Activated CD8-positive, alpha-beta T cell treated with anti-CD3 and anti-CD28 coated beads for 36 hours (primary cell): ENCODE measurements at regions not wholly inside any gene's neighbourhood (a gene's known extent, or its start where the extent isn't known, plus 50 kb on each side); places are given as distances from the start of the nearest gene placed in this dataset.

Experiments
- ATAC-seq: fragments of 200-7000 bp; cut with Tn5 transposase; one replicate; pipeline ENCODE4 v1.10.0; 2021; ENCODE audit warnings: mild to moderate bottlenecking, moderate library complexity
- CTCF ChIA-PET: fragments of 350-600 bp; sonication (Branson Sonifier 250); formaldehyde crosslinking; loops from one replicate; lab custom pipeline; 2021; ENCODE audit warnings: antibody characterized with exemption; lab: Charles Lee
- POLR2A ChIA-PET: fragments of 350-600 bp; sonication (Branson Sonifier 250); formaldehyde crosslinking; loops from one replicate; lab custom pipeline; 2021; ENCODE audit warnings: antibody characterized with exemption; lab: Charles Lee
- DNase-seq: peaks from one replicate; pipeline ENCODE4 v3.0.0-alpha.2; 2020
- H3K27ac Mint-ChIP-seq: one replicate; pipeline ENCODE4 v1.8.0; 2021; ENCODE audit warnings: mild to moderate bottlenecking, mixed read lengths
- H3K27me3 Mint-ChIP-seq: one replicate; pipeline ENCODE4 v1.8.0; 2021; ENCODE audit warnings: mixed read lengths
- H3K36me3 Mint-ChIP-seq: one replicate; pipeline ENCODE4 v1.8.0; 2021; ENCODE audit warnings: low read depth, mixed read lengths
- H3K4me1 Mint-ChIP-seq: one replicate; pipeline ENCODE4 v1.8.0; 2021; ENCODE audit warnings: low read depth, mixed read lengths
- H3K4me3 Mint-ChIP-seq: one replicate; pipeline ENCODE4 v1.8.0; 2021; ENCODE audit warnings: mild to moderate bottlenecking, moderate library complexity, mixed read lengths
- H3K9me3 Mint-ChIP-seq: one replicate; pipeline ENCODE4 v1.8.0; 2021; ENCODE audit warnings: mixed read lengths
- intact Hi-C: fragments of 100-400 bp; cut with micrococcal nuclease; formaldehyde crosslinking; loops from one replicate; pipeline ENCODE4 v1.10.0; 2022
- TF ChIP-seq, protein P1 (sequence below): fragments of 200-600 bp; IDR thresholded peaks from one replicate; pipeline ENCODE4 v1.8.0; 2022; ENCODE audit warnings: antibody characterized with exemption, mild to moderate bottlenecking

DNA sequence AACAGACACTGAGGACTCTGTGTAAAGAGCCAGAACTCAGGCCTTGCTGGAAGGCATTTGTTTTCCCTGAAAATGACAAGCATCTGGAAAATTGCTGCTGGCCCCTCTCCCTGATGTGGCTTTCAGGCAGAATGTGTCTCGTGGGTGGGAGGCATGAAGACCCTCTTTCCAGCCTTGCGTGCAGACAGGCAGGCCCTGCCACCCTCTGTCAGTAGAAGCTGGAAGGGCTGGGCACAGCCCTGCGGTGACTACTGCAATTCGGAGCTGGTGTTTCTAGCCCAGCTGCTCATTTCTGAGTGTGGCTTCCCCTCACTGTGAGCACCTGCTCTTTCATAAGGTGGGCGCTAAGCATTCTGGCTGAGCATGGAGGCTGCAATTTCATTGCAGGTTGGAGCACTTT, 349.9 kb downstream of the PTPRU start:
- Mint-ChIP-seq H3K36me3 (no peaks in the 10 kb centered on the region), H3K9me3 (no peaks in the 10 kb centered on the region), H3K4me1 (no peaks in the 10 kb centered on the region), H3K27me3 (peaks cover 3% of the 10 kb centered on the region), H3K4me3 (no peak overlapping the region), H3K27ac (no peak overlapping the region)
- TF ChIP-seq, protein P1, sequence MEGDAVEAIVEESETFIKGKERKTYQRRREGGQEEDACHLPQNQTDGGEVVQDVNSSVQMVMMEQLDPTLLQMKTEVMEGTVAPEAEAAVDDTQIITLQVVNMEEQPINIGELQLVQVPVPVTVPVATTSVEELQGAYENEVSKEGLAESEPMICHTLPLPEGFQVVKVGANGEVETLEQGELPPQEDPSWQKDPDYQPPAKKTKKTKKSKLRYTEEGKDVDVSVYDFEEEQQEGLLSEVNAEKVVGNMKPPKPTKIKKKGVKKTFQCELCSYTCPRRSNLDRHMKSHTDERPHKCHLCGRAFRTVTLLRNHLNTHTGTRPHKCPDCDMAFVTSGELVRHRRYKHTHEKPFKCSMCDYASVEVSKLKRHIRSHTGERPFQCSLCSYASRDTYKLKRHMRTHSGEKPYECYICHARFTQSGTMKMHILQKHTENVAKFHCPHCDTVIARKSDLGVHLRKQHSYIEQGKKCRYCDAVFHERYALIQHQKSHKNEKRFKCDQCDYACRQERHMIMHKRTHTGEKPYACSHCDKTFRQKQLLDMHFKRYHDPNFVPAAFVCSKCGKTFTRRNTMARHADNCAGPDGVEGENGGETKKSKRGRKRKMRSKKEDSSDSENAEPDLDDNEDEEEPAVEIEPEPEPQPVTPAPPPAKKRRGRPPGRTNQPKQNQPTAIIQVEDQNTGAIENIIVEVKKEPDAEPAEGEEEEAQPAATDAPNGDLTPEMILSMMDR = no peak
- ChIA-PET POLR2A (no interaction called here), CTCF (no interaction called here)
- ATAC-seq (no peak), DNase-seq (no peak)
- intact Hi-C loops = no loop called here

DNA sequence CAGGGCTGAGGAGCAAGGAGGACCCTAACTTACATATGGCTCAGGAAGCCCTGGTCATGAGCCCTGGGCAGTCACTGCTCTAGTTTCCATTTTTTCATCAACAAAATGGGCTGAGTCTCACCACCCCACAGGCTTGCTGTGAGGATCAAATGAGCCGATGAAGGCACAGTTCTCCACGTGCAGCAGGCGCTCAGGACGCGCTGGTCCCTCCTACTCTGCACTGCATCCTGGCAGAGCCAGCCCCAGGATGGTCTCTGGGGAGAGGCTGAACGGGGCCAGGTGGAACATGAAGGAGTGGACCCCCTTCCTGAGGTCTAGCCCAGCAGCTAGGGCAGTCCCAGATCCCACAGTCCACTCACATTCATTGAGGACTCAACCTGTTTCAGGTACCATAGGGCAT, 349.3 kb downstream of the PTPRU start:
- H3K36me3 Mint-ChIP-seq = no peaks in the 10 kb centered on the region
- no peaks in the 10 kb centered on the region for H3K9me3 Mint-ChIP-seq
- intact Hi-C loops = no loop called here
- H3K27me3 Mint-ChIP-seq = peaks cover 3% of the 10 kb centered on the region
- ChIA-PET CTCF (no interaction called here), POLR2A (interaction anchor here (0.8 kb wide), 1 partner anchor 11 kb away, joined by 3 read pairs; no protein-coding TSS in a partner anchor)
- TF ChIP-seq, protein P1 = no peak
- no peak overlapping the region for H3K4me3 Mint-ChIP-seq
- H3K27ac Mint-ChIP-seq = no peak overlapping the region
- no peak for ATAC-seq
- no peak for DNase-seq
- H3K4me1 Mint-ChIP-seq = no peaks in the 10 kb centered on the region

DNA sequence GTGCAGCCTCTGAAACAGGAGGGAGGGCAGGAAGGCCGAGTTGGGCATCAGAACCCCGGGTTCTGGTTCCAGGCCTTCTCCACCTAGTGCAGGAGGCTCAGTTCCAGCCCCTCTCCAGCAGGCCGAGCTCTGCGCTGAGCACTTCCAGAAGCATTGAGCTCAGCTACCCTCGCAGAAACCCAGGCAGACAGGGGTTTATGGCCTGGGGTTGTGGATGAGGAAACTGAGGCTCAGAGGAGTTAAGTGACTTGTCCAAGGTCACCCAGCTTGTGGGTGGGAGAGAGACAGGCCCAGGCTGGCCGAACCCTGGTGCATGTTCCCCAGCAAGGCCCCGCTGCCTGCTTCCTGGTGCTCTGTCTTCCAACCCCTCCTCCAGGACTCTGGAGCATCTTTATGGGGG, 348.9 kb downstream of the PTPRU start:
- POLR2A ChIA-PET = interaction anchor here (0.8 kb wide), 1 partner anchor 11 kb away, joined by 3 read pairs; no protein-coding TSS in a partner anchor
- ATAC-seq (no peak), DNase-seq (no peak)
- Mint-ChIP-seq H3K27ac (no peak overlapping the region), H3K27me3 (peaks cover 3% of the 10 kb centered on the region), H3K36me3 (no peaks in the 10 kb centered on the region), H3K4me1 (no peaks in the 10 kb centered on the region), H3K9me3 (no peaks in the 10 kb centered on the region), H3K4me3 (no peak overlapping the region)
- CTCF ChIA-PET = no interaction called here
- TF ChIP-seq, protein P1 = no peak
- intact Hi-C loops = no loop called here

DNA sequence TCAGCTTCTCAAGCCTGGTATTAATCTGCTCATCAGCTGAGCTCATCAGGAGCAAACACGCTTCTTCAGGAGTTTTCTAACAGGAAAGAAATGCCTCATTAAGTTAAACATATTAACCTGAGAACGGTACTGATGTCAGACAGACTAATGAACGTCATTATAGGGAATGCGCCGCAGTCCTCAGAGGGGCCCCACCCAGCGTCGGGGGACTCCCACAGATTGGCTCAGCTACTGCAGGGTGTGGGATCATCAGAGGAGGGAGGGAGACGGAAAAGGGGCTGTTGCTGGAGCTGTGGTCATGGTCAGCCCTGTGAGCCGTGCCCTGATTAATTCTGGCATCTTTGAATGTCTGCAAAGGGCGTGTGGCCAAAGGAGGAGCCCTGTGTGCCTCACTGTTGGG, 348.5 kb downstream of the PTPRU start:
- Mint-ChIP-seq H3K4me1 (no peaks in the 10 kb centered on the region), H3K36me3 (no peaks in the 10 kb centered on the region), H3K27ac (no peak overlapping the region), H3K9me3 (no peaks in the 10 kb centered on the region), H3K27me3 (peaks cover 2% of the 10 kb centered on the region), H3K4me3 (no peak overlapping the region)
- CTCF ChIA-PET = no interaction called here
- DNase-seq (no peak), ATAC-seq (no peak)
- TF ChIP-seq, protein P1 = no peak
- intact Hi-C loops = no loop called here
- POLR2A ChIA-PET = interaction anchor here (0.8 kb wide), 1 partner anchor 12 kb away, joined by 3 read pairs; no protein-coding TSS in a partner anchor

DNA sequence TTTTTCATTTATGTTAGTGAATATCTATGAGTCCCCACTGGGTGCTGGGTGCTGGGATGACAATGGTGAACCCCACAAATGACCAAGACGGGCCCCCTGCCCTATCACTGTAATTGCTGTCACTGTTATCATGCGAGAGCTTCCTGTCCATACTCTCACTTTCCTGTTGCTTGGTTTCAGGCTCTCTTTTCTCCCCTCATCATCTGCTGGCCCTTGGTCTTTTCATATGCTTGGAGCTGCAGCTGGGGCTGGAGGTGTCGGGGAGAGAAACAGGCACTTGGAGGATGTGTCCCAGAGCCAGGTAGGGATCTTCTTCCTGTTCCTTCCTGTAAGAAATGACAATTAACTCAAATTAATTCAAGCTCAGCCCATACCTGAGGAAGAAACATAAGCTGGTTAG, 348.0 kb downstream of the PTPRU start:
- H3K4me1 Mint-ChIP-seq = no peaks in the 10 kb centered on the region
- TF ChIP-seq, protein P1 = no peak
- H3K4me3 Mint-ChIP-seq = no peak overlapping the region
- no peak overlapping the region for H3K27ac Mint-ChIP-seq
- ChIA-PET CTCF (no interaction called here), POLR2A (no interaction called here)
- H3K36me3 Mint-ChIP-seq = no peaks in the 10 kb centered on the region
- no peak for DNase-seq
- H3K9me3 Mint-ChIP-seq = no peaks in the 10 kb centered on the region
- ATAC-seq = no peak
- intact Hi-C loops = no loop called here
- H3K27me3 Mint-ChIP-seq = no peaks in the 10 kb centered on the region
